A549 (cell line): ENCODE measurements at regions not wholly inside any gene's neighbourhood (a gene's known extent, or its start where the extent isn't known, plus 50 kb on each side); places are given as distances from the start of the nearest gene placed in this dataset.

Experiments
- ATAC-seq, 2 experiments: fragments of 200-7000 bp in 1 of 2; fragments of >200 bp in 1 of 2; cut with Nextera tagmentation in 1 of 2; cut with Tn5 transposase in 1 of 2; 3 replicates each; pipeline versions ENCODE4 v1.8.0 to v1.9.1; 2018 to 2020; ENCODE audit warnings: mild to moderate bottlenecking in 1 of 2, moderate library complexity in 1 of 2
- CTCF ChIA-PET: fragments of 300-600 bp; sonication (Branson Sonifier 250); formaldehyde crosslinking; extraction: SDS; loops from one replicate; lab custom pipeline; 2021; ENCODE audit warnings: antibody characterized with exemption, inconsistent platforms; lab: Yijun Ruan, JAX
- POLR2A ChIA-PET: fragments of 350-600 bp; formaldehyde crosslinking; extraction: SDS; loops from one replicate; lab custom pipeline; 2021; ENCODE audit warnings: antibody characterized with exemption, inconsistent platforms; lab: Yijun Ruan, JAX
- DNase-seq, 2 experiments: peaks; one replicate each; pipeline versions ENCODE4 v3.0.0 to v3.0.0-alpha.2; 2011 to 2016; ENCODE audit warnings: low read depth in 1 of 2, low spot score in 1 of 2
- FAIRE-seq: peaks from 2 replicates; lab custom pipeline; 2011; peaks lifted over from hg19 to GRCh38; lab: Jason Lieb, UNC
- H3K27ac ChIP-seq, 2 experiments: fragments of >200 bp; sonication (Bioruptor Twin); formaldehyde crosslinking; 3 replicates each; pipeline ENCODE4 v1.5.1; 2016 to 2017
- H3K4me1 ChIP-seq: fragments of >200 bp; sonication (Bioruptor Twin); formaldehyde crosslinking; 3 replicates; pipeline ENCODE4 v1.6.1; 2016
- H3K4me2 ChIP-seq: fragments of >200 bp; sonication (Bioruptor Twin); formaldehyde crosslinking; 3 replicates; pipeline ENCODE4 v1.6.1; 2016
- H3K4me3 ChIP-seq: fragments of >200 bp; sonication (Bioruptor Twin); formaldehyde crosslinking; 3 replicates; pipeline ENCODE4 v1.5.1; 2016
- H3K9me3 ChIP-seq: fragments of >200 bp; sonication (Bioruptor Twin); formaldehyde crosslinking; 3 replicates; pipeline ENCODE4 v1.6.1; 2016
- BHLHE40 ChIP-seq: IDR thresholded peaks from 2 replicates; pipeline ENCODE4 v1.6.1; 2012; ENCODE audit warnings: low read depth, low read length, inconsistent platforms
- CBX2 ChIP-seq: fragments of 200-600 bp; sonication (generic); IDR thresholded peaks from 2 replicates; pipeline ENCODE4 v1.6.1; 2016; ENCODE audit warnings: low read depth, mild to moderate bottlenecking, borderline replicate concordance
- CEBPB ChIP-seq, 2 experiments: fragments of >200 bp in 1 of 2; sonication (Bioruptor Twin) in 1 of 2; formaldehyde crosslinking in 1 of 2; IDR thresholded peaks; 2 replicates each; pipeline ENCODE4 v1.6.1; 2012 to 2016
- CHD2 ChIP-seq: fragments of 150-350 bp; IDR thresholded peaks from 2 replicates; pipeline ENCODE4 v1.6.1; 2014; ENCODE audit warnings: low read length; ENCODE audit not compliant: partially characterized antibody
- CHD4 ChIP-seq: fragments of 200-600 bp; sonication (generic); IDR thresholded peaks from 2 replicates; pipeline ENCODE4 v1.6.1; 2016; ENCODE audit warnings: antibody characterized with exemption, mild to moderate bottlenecking, borderline replicate concordance
- ESRRA ChIP-seq: fragments of 150-350 bp; IDR thresholded peaks from 2 replicates; pipeline ENCODE4 v1.6.1; 2014; ENCODE audit warnings: mild to moderate bottlenecking, low read length, borderline replicate concordance
- FOSB ChIP-seq: fragments of 250-450 bp; sonication (Bioruptor Pico); IDR thresholded peaks from 2 replicates; pipeline ENCODE4 v1.5.0; 2020; ENCODE audit warnings: mild to moderate bottlenecking, moderate library complexity
- FOSL2 ChIP-seq, 2 experiments: fragments of 450-650 bp in 1 of 2; fragments of >200 bp in 1 of 2; sonication (Bioruptor Twin) in 1 of 2; formaldehyde crosslinking; IDR thresholded peaks; 2 replicates each; pipeline versions ENCODE4 v1.5.0 to v1.6.1; 2016 to 2020; ENCODE audit warnings: mild to moderate bottlenecking in 1 of 2, moderate library complexity in 1 of 2
- FOXS1 ChIP-seq: fragments of 250-450 bp; sonication (Bioruptor Pico); IDR thresholded peaks from 2 replicates; pipeline ENCODE4 v1.5.0; 2020; ENCODE audit warnings: mild to moderate bottlenecking, moderate library complexity
- GATA3 ChIP-seq: IDR thresholded peaks from 2 replicates; pipeline ENCODE4 v1.6.1; 2012; ENCODE audit warnings: borderline replicate concordance
- HEYL ChIP-seq: fragments of 250-450 bp; sonication (Bioruptor Pico); IDR thresholded peaks from 2 replicates; pipeline ENCODE4 v1.8.0; 2021; ENCODE audit warnings: mild to moderate bottlenecking, moderate library complexity
- JUN ChIP-seq, 2 experiments: fragments of >200 bp; sonication (Bioruptor Twin); formaldehyde crosslinking; IDR thresholded peaks; 2 replicates in 1 of 2; 3 replicates in 1 of 2; pipeline ENCODE4 v1.6.1; 2016 to 2017
- JUNB ChIP-seq: fragments of >200 bp; sonication (Bioruptor Twin); formaldehyde crosslinking; IDR thresholded peaks from 2 replicates; pipeline ENCODE4 v1.6.1; 2016
- KDM1A ChIP-seq: fragments of 200-600 bp; sonication (generic); IDR thresholded peaks from 2 replicates; pipeline ENCODE4 v1.6.1; 2016; ENCODE audit warnings: low read depth, mild to moderate bottlenecking
- MYC ChIP-seq: IDR thresholded peaks from 2 replicates; pipeline ENCODE4 v1.6.1; 2012; ENCODE audit warnings: mild to moderate bottlenecking, inconsistent platforms, low read length, improper control_type of control experiment, borderline replicate concordance
- NFE2L2 ChIP-seq: fragments of 150-350 bp; conservative IDR thresholded peaks from 2 replicates; pipeline ENCODE4 v1.6.1; 2014; ENCODE audit warnings: low read length
- RAD21 ChIP-seq, 2 experiments: fragments of >200 bp in 1 of 2; sonication (Bioruptor Twin) in 1 of 2; formaldehyde crosslinking in 1 of 2; IDR thresholded peaks in 1 of 2; conservative IDR thresholded peaks in 1 of 2; 2 replicates in 1 of 2; 3 replicates in 1 of 2; pipeline ENCODE4 v1.6.1; 2012 to 2018; ENCODE audit warnings: inconsistent platforms in 1 of 2
- RARB ChIP-seq: fragments of 250-450 bp; sonication (Bioruptor Pico); IDR thresholded peaks from 2 replicates; pipeline ENCODE4 v1.8.0; 2021; ENCODE audit warnings: mild to moderate bottlenecking, moderate library complexity
- SMC3 ChIP-seq: fragments of >200 bp; sonication (Bioruptor Twin); formaldehyde crosslinking; IDR thresholded peaks from 3 replicates; pipeline ENCODE4 v1.6.1; 2018; ENCODE audit warnings: inconsistent platforms
- SREBF2 ChIP-seq: fragments of 450-650 bp; IDR thresholded peaks from 2 replicates; pipeline ENCODE4 v1.6.1; 2014; ENCODE audit warnings: mild to moderate bottlenecking, moderate library complexity
- ZC3H11A ChIP-seq: fragments of 450-650 bp; IDR thresholded peaks from 2 replicates; pipeline ENCODE4 v1.6.1; 2014; ENCODE audit warnings: antibody characterized with exemption, mild to moderate bottlenecking
- ZFP36 ChIP-seq: fragments of 450-650 bp; IDR thresholded peaks from 2 replicates; pipeline ENCODE4 v1.6.1; 2014; ENCODE audit warnings: borderline replicate concordance; ENCODE audit not compliant: partially characterized antibody
- ZSCAN20 ChIP-seq: fragments of 250-450 bp; sonication (Bioruptor Pico); IDR thresholded peaks from 2 replicates; pipeline ENCODE4 v1.8.0; 2022; ENCODE audit warnings: mild to moderate bottlenecking, moderate library complexity
- WGBS: methylation state at CpG from one replicate; pipeline ENCODE4 v1.1.6; 2017; ENCODE audit errors: missing lambda C conversion rate; 5-methylcytosine and 5-hydroxymethylcytosine counted together
- TF ChIP-seq, protein P1 (sequence below): fragments of >200 bp; sonication (Bioruptor Twin); formaldehyde crosslinking; IDR thresholded peaks from 3 replicates; pipeline ENCODE4 v1.6.1; 2016
- TF ChIP-seq, protein P2 (sequence below): IDR thresholded peaks from 2 replicates; pipeline ENCODE4 v1.6.1; 2012; ENCODE audit warnings: low read depth, borderline replicate concordance
- TF ChIP-seq, protein P3 (sequence below): fragments of 250-450 bp; sonication (Bioruptor Pico); IDR thresholded peaks from 2 replicates; pipeline ENCODE4 v1.5.0; 2020; ENCODE audit warnings: low read depth, mild to moderate bottlenecking, moderate library complexity
- TF ChIP-seq, protein P4 (sequence below): fragments of 150-350 bp; IDR thresholded peaks from 2 replicates; pipeline ENCODE4 v1.6.1; 2014; ENCODE audit warnings: low read depth, mild to moderate bottlenecking, low read length
- TF ChIP-seq, protein P5 (sequence below): IDR thresholded peaks from 2 replicates; pipeline ENCODE4 v1.6.1; 2012

DNA sequence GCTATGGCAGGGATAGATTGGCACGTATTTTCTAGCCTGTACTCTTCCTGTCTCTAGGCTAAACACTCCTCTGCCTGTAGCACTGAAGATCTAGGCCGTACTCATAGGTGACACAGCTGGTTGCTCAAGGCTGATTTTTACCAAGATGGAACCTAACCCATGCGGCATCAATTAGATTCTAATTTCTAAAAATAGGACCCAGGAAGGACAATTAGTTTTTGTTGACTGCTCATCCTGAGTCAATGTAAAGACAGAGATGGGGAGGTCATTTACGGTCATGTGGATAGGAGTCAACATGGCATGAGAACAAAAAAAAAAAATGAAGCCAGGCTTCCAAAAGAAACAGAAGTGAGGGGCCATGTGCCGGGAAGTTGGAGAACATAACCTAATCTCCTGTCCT, 360.7 kb upstream of the ETAA1 start:
- no peak for ATAC-seq
- POLR2A ChIA-PET: no interaction called here
- TF ChIP-seq, protein P1, sequence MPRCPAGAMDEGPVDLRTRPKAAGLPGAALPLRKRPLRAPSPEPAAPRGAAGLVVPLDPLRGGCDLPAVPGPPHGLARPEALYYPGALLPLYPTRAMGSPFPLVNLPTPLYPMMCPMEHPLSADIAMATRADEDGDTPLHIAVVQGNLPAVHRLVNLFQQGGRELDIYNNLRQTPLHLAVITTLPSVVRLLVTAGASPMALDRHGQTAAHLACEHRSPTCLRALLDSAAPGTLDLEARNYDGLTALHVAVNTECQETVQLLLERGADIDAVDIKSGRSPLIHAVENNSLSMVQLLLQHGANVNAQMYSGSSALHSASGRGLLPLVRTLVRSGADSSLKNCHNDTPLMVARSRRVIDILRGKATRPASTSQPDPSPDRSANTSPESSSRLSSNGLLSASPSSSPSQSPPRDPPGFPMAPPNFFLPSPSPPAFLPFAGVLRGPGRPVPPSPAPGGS: no peak
- TF ChIP-seq ZC3H11A (no peak), GATA3 (no peak), ESRRA (no peak), BHLHE40 (no peak), RARB (CRISPR knock-in tag) (no peak)
- TF ChIP-seq, all 56 proteins: peak for 0
- no peak overlapping the region for H3K4me3 ChIP-seq
- FAIRE-seq: no peak
- DNase-seq: no peak
- no peak overlapping the region for H3K4me2 ChIP-seq
- H3K4me1 ChIP-seq: peaks cover 4% of the 10 kb centered on the region; the same call in 1 of the 3 replicates
- H3K9me3 ChIP-seq: no peaks in the 10 kb centered on the region
- no peak overlapping the region for H3K27ac ChIP-seq
- 63% methylated on average over 5 of the region's 5 CpGs for WGBS
- CTCF ChIA-PET: interaction anchor here (0.8 kb wide), 1 partner anchor 461 kb away, joined by 3 read pairs; no protein-coding TSS in a partner anchor

DNA sequence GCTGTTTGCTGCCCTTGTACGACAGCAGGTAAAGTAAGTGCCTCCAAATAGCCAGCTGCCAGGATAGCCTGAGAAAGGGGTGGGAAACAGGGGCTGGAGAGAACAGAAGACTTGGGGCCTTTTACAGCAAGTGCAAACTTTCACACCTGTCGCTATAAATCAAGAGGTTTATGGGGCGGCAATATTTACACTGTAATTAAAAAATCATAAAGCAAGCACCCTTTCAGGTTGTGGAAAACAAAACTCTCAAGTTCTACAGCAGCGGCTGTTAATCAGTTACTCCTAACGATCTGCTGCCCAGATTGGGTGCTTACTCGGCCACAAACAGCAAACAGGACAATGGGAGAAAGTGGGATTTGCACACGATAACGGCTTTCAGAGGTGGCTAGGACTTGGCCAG, 359.5 kb upstream of the ETAA1 start:
- H3K9me3 ChIP-seq: no peaks in the 10 kb centered on the region
- H3K4me3 ChIP-seq: no peak overlapping the region
- 45% methylated on average over 8 of the region's 8 CpGs for WGBS
- DNase-seq (no peak), ATAC-seq (no peak), FAIRE-seq (no peak)
- peaks cover 4% of the 10 kb centered on the region; the same call in 1 of the 3 replicates for H3K4me1 ChIP-seq
- H3K27ac ChIP-seq: no peak overlapping the region
- H3K4me2 ChIP-seq: no peak overlapping the region
- TF ChIP-seq NFE2L2 (no peak), CHD4 (no peak), MYC (no peak), SREBF2 (no peak), CEBPB (IDR thresholded peaks at IDR 0.05) (no peak), ZFP36 (no peak), RARB (CRISPR knock-in tag) (no peak), CBX2 (no peak), KDM1A (no peak), JUN (IDR thresholded peaks at IDR 0.05) (no peak), SMC3 (no peak), RAD21 (conservative IDR thresholded peaks at IDR 0.05 in 1 of 2, IDR thresholded peaks at IDR 0.05 in 1 of 2) (no peak)
- TF ChIP-seq, protein P2, sequence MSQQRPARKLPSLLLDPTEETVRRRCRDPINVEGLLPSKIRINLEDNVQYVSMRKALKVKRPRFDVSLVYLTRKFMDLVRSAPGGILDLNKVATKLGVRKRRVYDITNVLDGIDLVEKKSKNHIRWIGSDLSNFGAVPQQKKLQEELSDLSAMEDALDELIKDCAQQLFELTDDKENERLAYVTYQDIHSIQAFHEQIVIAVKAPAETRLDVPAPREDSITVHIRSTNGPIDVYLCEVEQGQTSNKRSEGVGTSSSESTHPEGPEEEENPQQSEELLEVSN: no peak
- TF ChIP-seq, protein P3, sequence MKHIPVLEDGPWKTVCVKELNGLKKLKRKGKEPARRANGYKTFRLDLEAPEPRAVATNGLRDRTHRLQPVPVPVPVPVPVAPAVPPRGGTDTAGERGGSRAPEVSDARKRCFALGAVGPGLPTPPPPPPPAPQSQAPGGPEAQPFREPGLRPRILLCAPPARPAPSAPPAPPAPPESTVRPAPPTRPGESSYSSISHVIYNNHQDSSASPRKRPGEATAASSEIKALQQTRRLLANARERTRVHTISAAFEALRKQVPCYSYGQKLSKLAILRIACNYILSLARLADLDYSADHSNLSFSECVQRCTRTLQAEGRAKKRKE (CRISPR knock-in tag): no peak
- TF ChIP-seq, protein P4, sequence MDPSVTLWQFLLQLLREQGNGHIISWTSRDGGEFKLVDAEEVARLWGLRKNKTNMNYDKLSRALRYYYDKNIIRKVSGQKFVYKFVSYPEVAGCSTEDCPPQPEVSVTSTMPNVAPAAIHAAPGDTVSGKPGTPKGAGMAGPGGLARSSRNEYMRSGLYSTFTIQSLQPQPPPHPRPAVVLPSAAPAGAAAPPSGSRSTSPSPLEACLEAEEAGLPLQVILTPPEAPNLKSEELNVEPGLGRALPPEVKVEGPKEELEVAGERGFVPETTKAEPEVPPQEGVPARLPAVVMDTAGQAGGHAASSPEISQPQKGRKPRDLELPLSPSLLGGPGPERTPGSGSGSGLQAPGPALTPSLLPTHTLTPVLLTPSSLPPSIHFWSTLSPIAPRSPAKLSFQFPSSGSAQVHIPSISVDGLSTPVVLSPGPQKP: no peak
- CTCF ChIA-PET: no interaction called here
- POLR2A ChIA-PET: no interaction called here

DNA sequence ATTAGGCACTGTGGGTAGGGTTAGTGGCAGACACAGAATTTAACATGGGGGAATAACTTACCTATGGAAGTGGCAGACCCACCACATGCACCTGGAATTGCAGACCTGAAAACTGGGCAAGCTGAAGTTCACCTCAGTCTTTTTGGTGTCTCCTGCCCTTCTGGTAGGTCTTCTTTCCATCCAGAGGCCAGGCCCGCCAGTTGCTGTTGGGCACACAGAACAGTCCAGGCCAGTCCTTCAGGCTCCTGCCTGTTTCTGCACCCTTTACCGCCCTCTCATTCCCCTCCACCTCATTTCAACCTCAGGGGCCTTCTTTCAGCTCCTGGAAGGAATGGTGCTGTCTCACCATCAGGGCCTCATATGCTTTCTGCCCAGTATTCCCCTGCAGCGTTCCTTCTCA, 358.9 kb upstream of the ETAA1 start:
- no peak overlapping the region for H3K4me2 ChIP-seq
- H3K9me3 ChIP-seq: no peaks in the 10 kb centered on the region
- H3K27ac ChIP-seq: no peak overlapping the region
- WGBS: 71% methylated on average over 3 of the region's 3 CpGs
- CTCF ChIA-PET: no interaction called here
- no peak for FAIRE-seq
- POLR2A ChIA-PET: no interaction called here
- no peak for ATAC-seq
- peaks cover 4% of the 10 kb centered on the region; the same call in 1 of the 3 replicates for H3K4me1 ChIP-seq
- no peak for DNase-seq
- no peak overlapping the region for H3K4me3 ChIP-seq
- no peak for TF ChIP-seq MYC
- no peak for TF ChIP-seq FOXS1 (CRISPR knock-in tag)
- TF ChIP-seq BHLHE40: no peak
- no peak for TF ChIP-seq SMC3
- TF ChIP-seq ESRRA: no peak
- TF ChIP-seq RARB (CRISPR knock-in tag): no peak
- TF ChIP-seq, protein P5, sequence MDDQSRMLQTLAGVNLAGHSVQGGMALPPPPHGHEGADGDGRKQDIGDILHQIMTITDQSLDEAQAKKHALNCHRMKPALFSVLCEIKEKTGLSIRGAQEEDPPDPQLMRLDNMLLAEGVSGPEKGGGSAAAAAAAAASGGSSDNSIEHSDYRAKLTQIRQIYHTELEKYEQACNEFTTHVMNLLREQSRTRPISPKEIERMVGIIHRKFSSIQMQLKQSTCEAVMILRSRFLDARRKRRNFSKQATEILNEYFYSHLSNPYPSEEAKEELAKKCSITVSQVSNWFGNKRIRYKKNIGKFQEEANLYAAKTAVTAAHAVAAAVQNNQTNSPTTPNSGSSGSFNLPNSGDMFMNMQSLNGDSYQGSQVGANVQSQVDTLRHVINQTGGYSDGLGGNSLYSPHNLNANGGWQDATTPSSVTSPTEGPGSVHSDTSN: no peak
- TF ChIP-seq FOSL2 (IDR thresholded peaks at IDR 0.05): no peak
- TF ChIP-seq FOSL2 (CRISPR knock-in tag; IDR thresholded peaks at IDR 0.05): no peak
- no peak for TF ChIP-seq ZSCAN20 (CRISPR knock-in tag)
- TF ChIP-seq FOSB: no peak
- TF ChIP-seq JUNB: no peak
- TF ChIP-seq CHD2: no peak
- TF ChIP-seq HEYL (CRISPR knock-in tag): no peak
- TF ChIP-seq, protein P4: no peak
- TF ChIP-seq ZFP36: no peak
- TF ChIP-seq, protein P2: no peak
